Endothelial cell (in vitro differentiated cells): ENCODE measurements at regions not wholly inside any gene's neighbourhood (a gene's known extent, or its start where the extent isn't known, plus 50 kb on each side); places are given as distances from the start of the nearest gene placed in this dataset.

Experiments used
- DNase-seq: peaks from one replicate; pipeline ENCODE4 v3.0.0; 2021; ENCODE audit warnings: low spot score
- H3K27ac Mint-ChIP-seq: one replicate; pipeline ENCODE4 v1.8.0; 2021; ENCODE audit warnings: mixed read lengths, inconsistent platforms; ENCODE audit not compliant: unreplicated experiment
- H3K27me3 Mint-ChIP-seq: one replicate; pipeline ENCODE4 v1.8.0; 2021; ENCODE audit warnings: mild to moderate bottlenecking, moderate library complexity, mixed read lengths, inconsistent platforms; ENCODE audit not compliant: unreplicated experiment
- H3K36me3 Mint-ChIP-seq: one replicate; pipeline ENCODE4 v1.8.0; 2021; ENCODE audit warnings: mild to moderate bottlenecking, low read depth, mixed read lengths, inconsistent platforms; ENCODE audit not compliant: unreplicated experiment
- H3K4me1 Mint-ChIP-seq: one replicate; pipeline ENCODE4 v1.8.0; 2021; ENCODE audit warnings: mild to moderate bottlenecking, mixed read lengths, inconsistent platforms; ENCODE audit not compliant: unreplicated experiment
- H3K4me3 Mint-ChIP-seq: one replicate; pipeline ENCODE4 v1.8.0; 2021; ENCODE audit warnings: mild to moderate bottlenecking, mixed read lengths, inconsistent platforms; ENCODE audit not compliant: unreplicated experiment
- H3K9me3 Mint-ChIP-seq: one replicate; pipeline ENCODE4 v1.8.0; 2021; ENCODE audit warnings: mixed read lengths, inconsistent platforms; ENCODE audit not compliant: unreplicated experiment
- TF ChIP-seq, protein P1 (sequence below): fragments of 200-600 bp; sonication (generic); IDR thresholded peaks from one replicate; pipeline ENCODE4 v1.5.0; 2021; ENCODE audit warnings: antibody characterized with exemption; ENCODE audit not compliant: unreplicated experiment

GRCh38 chr16:79430191-79430678 is 170.3 kb downstream of the MAF start:
- peaks cover 9% of the 10 kb centered on the region for H3K4me1 Mint-ChIP-seq
- peaks cover 2% of the 10 kb centered on the region for H3K27me3 Mint-ChIP-seq
- H3K4me3 Mint-ChIP-seq, result no peak overlapping the region
- TF ChIP-seq, protein P1, sequence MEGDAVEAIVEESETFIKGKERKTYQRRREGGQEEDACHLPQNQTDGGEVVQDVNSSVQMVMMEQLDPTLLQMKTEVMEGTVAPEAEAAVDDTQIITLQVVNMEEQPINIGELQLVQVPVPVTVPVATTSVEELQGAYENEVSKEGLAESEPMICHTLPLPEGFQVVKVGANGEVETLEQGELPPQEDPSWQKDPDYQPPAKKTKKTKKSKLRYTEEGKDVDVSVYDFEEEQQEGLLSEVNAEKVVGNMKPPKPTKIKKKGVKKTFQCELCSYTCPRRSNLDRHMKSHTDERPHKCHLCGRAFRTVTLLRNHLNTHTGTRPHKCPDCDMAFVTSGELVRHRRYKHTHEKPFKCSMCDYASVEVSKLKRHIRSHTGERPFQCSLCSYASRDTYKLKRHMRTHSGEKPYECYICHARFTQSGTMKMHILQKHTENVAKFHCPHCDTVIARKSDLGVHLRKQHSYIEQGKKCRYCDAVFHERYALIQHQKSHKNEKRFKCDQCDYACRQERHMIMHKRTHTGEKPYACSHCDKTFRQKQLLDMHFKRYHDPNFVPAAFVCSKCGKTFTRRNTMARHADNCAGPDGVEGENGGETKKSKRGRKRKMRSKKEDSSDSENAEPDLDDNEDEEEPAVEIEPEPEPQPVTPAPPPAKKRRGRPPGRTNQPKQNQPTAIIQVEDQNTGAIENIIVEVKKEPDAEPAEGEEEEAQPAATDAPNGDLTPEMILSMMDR, result no peak
- no peak for DNase-seq
- H3K36me3 Mint-ChIP-seq, result no peaks in the 10 kb centered on the region
- no peaks in the 10 kb centered on the region for H3K9me3 Mint-ChIP-seq
- no peak overlapping the region for H3K27ac Mint-ChIP-seq

DNA sequence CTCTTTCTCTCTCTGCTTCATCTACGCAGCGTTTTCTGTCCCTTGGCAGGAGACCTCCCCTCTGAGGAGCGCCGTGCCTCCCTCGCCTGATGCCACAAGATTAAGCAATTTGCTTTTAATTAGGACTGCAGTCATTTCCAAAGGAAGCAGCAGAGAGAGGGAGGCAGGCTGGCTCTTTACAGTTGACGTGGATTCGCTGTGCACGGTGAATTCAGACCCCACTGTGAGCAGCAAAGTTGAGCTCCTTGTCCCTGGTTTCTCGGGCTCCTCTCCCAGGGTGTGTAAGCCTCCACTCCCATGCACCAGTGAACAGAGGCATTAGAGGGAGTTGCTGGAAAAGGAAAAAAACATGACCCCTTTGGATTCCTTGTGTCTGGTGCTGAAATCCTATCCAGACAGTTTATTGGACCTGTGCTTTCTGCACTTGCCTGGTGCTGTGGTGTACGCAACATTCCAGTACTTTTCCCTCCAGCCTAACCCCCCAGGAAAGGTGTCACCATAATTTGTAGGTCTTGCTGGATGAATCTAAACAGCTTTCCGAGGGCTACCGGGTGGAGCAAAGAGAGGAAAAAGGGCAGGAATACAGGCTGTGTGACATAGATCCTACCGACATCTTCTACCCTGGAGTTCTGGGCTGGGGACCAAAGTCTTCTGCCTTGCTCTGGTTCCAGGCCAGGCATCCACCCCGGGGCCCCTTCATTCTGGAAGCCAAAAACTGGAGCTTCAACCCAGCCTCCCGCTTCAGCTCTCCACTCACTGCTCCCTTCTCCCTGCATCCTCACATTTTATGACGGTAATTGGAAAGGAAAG is 171.0 kb downstream of the MAF start:
- Mint-ChIP-seq H3K27ac (no peak overlapping the region), H3K9me3 (no peaks in the 10 kb centered on the region), H3K36me3 (no peaks in the 10 kb centered on the region), H3K27me3 (peaks cover 2% of the 10 kb centered on the region), H3K4me3 (no peak overlapping the region), H3K4me1 (peaks cover 9% of the 10 kb centered on the region)
- no peak for DNase-seq
- TF ChIP-seq, protein P1, result no peak

GRCh38 chr16:79426663-79427062 is 173.9 kb downstream of the MAF start:
- Mint-ChIP-seq H3K27ac (no peak overlapping the region), H3K27me3 (peaks cover 2% of the 10 kb centered on the region), H3K36me3 (no peaks in the 10 kb centered on the region), H3K4me1 (peaks cover 12% of the 10 kb centered on the region), H3K4me3 (no peak overlapping the region), H3K9me3 (no peaks in the 10 kb centered on the region)
- DNase-seq, result no peak
- TF ChIP-seq, protein P1, result no peak

DNA sequence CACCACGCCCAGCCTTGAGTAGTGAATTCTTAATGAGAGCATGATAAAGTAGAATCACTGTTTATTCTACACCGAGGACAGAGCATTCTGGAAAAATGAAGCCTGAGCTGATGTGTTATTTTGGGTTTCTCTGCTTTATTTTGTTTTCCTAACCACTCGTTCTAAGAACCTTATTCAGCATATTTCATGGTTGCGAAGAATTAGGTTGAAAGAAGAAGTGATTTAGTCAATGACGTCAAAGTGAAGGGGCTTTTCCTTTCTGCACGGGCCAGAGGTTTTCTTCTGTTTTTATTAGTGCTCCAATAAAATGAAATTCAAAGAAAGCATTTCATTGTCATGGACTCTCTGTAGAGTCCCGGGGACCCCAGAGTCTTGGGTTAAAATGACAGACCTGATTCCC is 178.5 kb downstream of the MAF start:
- Mint-ChIP-seq H3K27me3 (no peaks in the 10 kb centered on the region), H3K9me3 (no peaks in the 10 kb centered on the region), H3K4me3 (no peak overlapping the region), H3K4me1 (peaks cover 30% of the 10 kb centered on the region), H3K36me3 (no peaks in the 10 kb centered on the region), H3K27ac (no peak overlapping the region)
- no peak for DNase-seq
- TF ChIP-seq, protein P1, result no peak

DNA sequence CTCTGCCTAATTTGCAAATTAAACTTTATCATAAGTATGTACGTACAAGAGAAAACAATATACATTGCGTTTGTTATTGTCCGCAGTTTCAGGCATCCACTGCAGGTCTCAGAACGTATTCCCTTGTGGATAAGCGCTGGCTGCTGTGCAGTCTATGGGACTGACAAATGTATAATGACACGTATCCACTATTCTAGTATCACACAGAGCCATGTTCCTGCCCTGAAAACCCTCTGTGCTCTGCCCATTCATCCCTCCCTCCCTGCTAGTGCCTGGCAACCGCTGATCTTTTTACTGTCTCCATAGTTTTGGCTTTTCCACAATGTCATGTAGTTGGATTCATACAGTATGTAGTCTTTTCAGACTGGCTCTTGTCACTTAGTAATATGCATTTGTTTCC is 179.4 kb downstream of the MAF start:
- Mint-ChIP-seq H3K4me3 (no peak overlapping the region), H3K4me1 (peaks cover 32% of the 10 kb centered on the region), H3K27me3 (no peaks in the 10 kb centered on the region), H3K27ac (no peak overlapping the region), H3K9me3 (no peaks in the 10 kb centered on the region), H3K36me3 (no peaks in the 10 kb centered on the region)
- TF ChIP-seq, protein P1, result no peak
- DNase-seq, result no peak
